ENCODE measurements at regions not wholly inside any gene's neighbourhood (a gene's known extent, or its start where the extent isn't known, plus 50 kb on each side); places are given as distances from the start of the nearest gene placed in this dataset.

GRCh38 chr13:56201834-56202233 lies 938.9 kb upstream of the PRR20A start:
- no peak overlapping the region for H3K4me3 ChIP-seq (replicated peaks in 1 of 4; ENCODE audit: control extremely low read depth in 1 of 4, insufficient read depth in 1 of 4, low read depth in 3 of 4, low read length in 4 of 4)
- no peaks in the 10 kb centered on the region for H4K20me1 ChIP-seq (ENCODE audit: control insufficient read depth, extremely low read depth, insufficient read depth, low read length)
- no peak for DNase-seq (ENCODE audit: low read depth in 2 of 2)
- H2AFZ ChIP-seq (ENCODE audit: low read length), result no peak overlapping the region
- no peak overlapping the region for H3K27ac ChIP-seq (ENCODE audit: insufficient read depth, low read length)
- no peaks in the 10 kb centered on the region for H3K9me3 ChIP-seq (ENCODE audit: control insufficient read depth, insufficient read depth, low read depth, low read length)
- H3K4me2 ChIP-seq (ENCODE audit: extremely low read depth, insufficient read depth, low read length), result no peak overlapping the region
- H3K4me1 ChIP-seq (ENCODE audit: control insufficient read depth, extremely low read depth, insufficient read depth, low read length), result no peaks in the 10 kb centered on the region
- no peak overlapping the region for H3K9ac ChIP-seq (ENCODE audit: insufficient read depth, low read length)
- H3K27me3 ChIP-seq (ENCODE audit: control insufficient read depth, insufficient read depth, low read length), result no peaks in the 10 kb centered on the region
- no peaks in the 10 kb centered on the region for H3K79me2 ChIP-seq (ENCODE audit: control insufficient read depth, insufficient read depth, low read length)
- no peak for TF ChIP-seq CTCF (conservative IDR thresholded peaks at IDR 0.05 in 1 of 2, IDR thresholded peaks at IDR 0.05 in 1 of 2; ENCODE audit: low read depth in 1 of 2, low read length in 2 of 2)
- no peaks in the 10 kb centered on the region for H3K36me3 ChIP-seq (ENCODE audit: control insufficient read depth, insufficient read depth, low read length)

- no peaks in the 10 kb centered on the region for H3K36me3 ChIP-seq (ENCODE audit: control insufficient read depth, insufficient read depth, low read length)
- no peak overlapping the region for H3K9ac ChIP-seq (ENCODE audit: insufficient read depth, low read length)
- no peak for DNase-seq (ENCODE audit: low read depth in 2 of 2)
- H3K4me2 ChIP-seq (ENCODE audit: extremely low read depth, insufficient read depth, low read length), result no peak overlapping the region
- no peaks in the 10 kb centered on the region for H3K27me3 ChIP-seq (ENCODE audit: control insufficient read depth, insufficient read depth, low read length)
- no peaks in the 10 kb centered on the region for H3K9me3 ChIP-seq (ENCODE audit: control insufficient read depth, insufficient read depth, low read depth, low read length)
- TF ChIP-seq EZH2 (IDR thresholded peaks at IDR 0.05; ENCODE audit: low read length, missing control alignments) (no peak), CTCF (conservative IDR thresholded peaks at IDR 0.05 in 1 of 2, IDR thresholded peaks at IDR 0.05 in 1 of 2; ENCODE audit: low read depth in 1 of 2, low read length in 2 of 2) (no peak)
- H4K20me1 ChIP-seq (ENCODE audit: control insufficient read depth, extremely low read depth, insufficient read depth, low read length), result no peaks in the 10 kb centered on the region
- H3K4me1 ChIP-seq (ENCODE audit: control insufficient read depth, extremely low read depth, insufficient read depth, low read length), result no peaks in the 10 kb centered on the region
- H3K4me3 ChIP-seq (replicated peaks in 1 of 4; ENCODE audit: control extremely low read depth in 1 of 4, insufficient read depth in 1 of 4, low read depth in 3 of 4, low read length in 4 of 4), result no peak overlapping the region
- H2AFZ ChIP-seq (ENCODE audit: low read length), result no peak overlapping the region
- no peak overlapping the region for H3K27ac ChIP-seq (ENCODE audit: insufficient read depth, low read length)
- no peaks in the 10 kb centered on the region for H3K79me2 ChIP-seq (ENCODE audit: control insufficient read depth, insufficient read depth, low read length)
Observed at GRCh38 chr13:56216221-56216620, 924.5 kb upstream of the PRR20A start.

GRCh38 chr13:56247692-56248091 lies 893.0 kb upstream of the PRR20A start:
- H3K9me3 ChIP-seq (ENCODE audit: control insufficient read depth, insufficient read depth, low read depth, low read length), result no peaks in the 10 kb centered on the region
- no peak overlapping the region for H3K4me3 ChIP-seq (replicated peaks in 1 of 4; ENCODE audit: control extremely low read depth in 1 of 4, insufficient read depth in 1 of 4, low read depth in 3 of 4, low read length in 4 of 4)
- no peaks in the 10 kb centered on the region for H3K4me1 ChIP-seq (ENCODE audit: control insufficient read depth, extremely low read depth, insufficient read depth, low read length)
- DNase-seq (ENCODE audit: low read depth in 2 of 2), result no peak
- H2AFZ ChIP-seq (ENCODE audit: low read length), result no peak overlapping the region
- H3K9ac ChIP-seq (ENCODE audit: insufficient read depth, low read length), result no peak overlapping the region
- no peaks in the 10 kb centered on the region for H3K79me2 ChIP-seq (ENCODE audit: control insufficient read depth, insufficient read depth, low read length)
- H3K27ac ChIP-seq (ENCODE audit: insufficient read depth, low read length), result no peak overlapping the region
- no peak for TF ChIP-seq CTCF (conservative IDR thresholded peaks at IDR 0.05 in 1 of 2, IDR thresholded peaks at IDR 0.05 in 1 of 2; ENCODE audit: low read depth in 1 of 2, low read length in 2 of 2)
- no peak for TF ChIP-seq EZH2 (IDR thresholded peaks at IDR 0.05; ENCODE audit: low read length, missing control alignments)
- H3K4me2 ChIP-seq (ENCODE audit: extremely low read depth, insufficient read depth, low read length), result no peak overlapping the region
- H4K20me1 ChIP-seq (ENCODE audit: control insufficient read depth, extremely low read depth, insufficient read depth, low read length), result no peaks in the 10 kb centered on the region
- H3K36me3 ChIP-seq (ENCODE audit: control insufficient read depth, insufficient read depth, low read length), result no peaks in the 10 kb centered on the region
- H3K27me3 ChIP-seq (ENCODE audit: control insufficient read depth, insufficient read depth, low read length), result no peaks in the 10 kb centered on the region
